GM04503 (cell line): ENCODE measurements at regions not wholly inside any gene's neighbourhood (a gene's known extent, or its start where the extent isn't known, plus 50 kb on each side); places are given as distances from the start of the nearest gene placed in this dataset.
"Not testable (repeated sequence)": the region's sequence is repeated elsewhere in the genome, so short reads cannot be mapped to it uniquely, and the experiment has no call there.

Experiments used
- DNase-seq: peaks from one replicate; pipeline ENCODE4 v3.0.0-alpha.2; 2012; ENCODE audit warnings: low read depth

- DNase-seq, result no peak
Observed at GRCh38 chr1:199448646-199449045, 578.9 kb upstream of the NR5A2 start.

- DNase-seq, result no peak
Observed at GRCh38 chr1:199449221-199449620, 578.3 kb upstream of the NR5A2 start.

GRCh38 chr1:199449681-199450080 lies 577.8 kb upstream of the NR5A2 start:
- no peak for DNase-seq

GRCh38 chr1:199452627-199453026 lies 574.9 kb upstream of the NR5A2 start:
- DNase-seq, result no peak

DNA sequence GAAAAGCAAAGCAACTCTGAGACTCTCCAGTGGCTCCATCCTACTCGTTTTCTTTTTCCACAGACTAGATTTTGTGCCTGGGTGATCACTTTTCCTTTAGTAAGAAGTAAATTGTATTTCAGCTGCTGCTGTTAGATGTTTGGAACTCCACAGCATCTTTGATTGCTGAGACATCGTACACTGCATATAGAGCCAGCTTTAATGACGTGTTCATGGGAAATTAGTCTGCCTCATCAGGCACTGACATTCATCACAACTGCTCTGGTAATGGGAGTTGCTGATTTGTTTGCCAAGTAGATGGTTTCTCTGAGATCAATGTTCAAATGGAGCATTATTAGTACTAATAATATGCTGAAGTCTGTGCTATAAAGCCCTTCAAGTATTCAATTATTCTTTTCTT lies 573.8 kb upstream of the NR5A2 start:
- no peak for DNase-seq

GRCh38 chr1:199460933-199461332 lies 566.6 kb upstream of the NR5A2 start:
- DNase-seq, result no peak

GRCh38 chr1:199463521-199464127 lies 563.9 kb upstream of the NR5A2 start:
- peak; percentile 11 for DNase-seq

DNA sequence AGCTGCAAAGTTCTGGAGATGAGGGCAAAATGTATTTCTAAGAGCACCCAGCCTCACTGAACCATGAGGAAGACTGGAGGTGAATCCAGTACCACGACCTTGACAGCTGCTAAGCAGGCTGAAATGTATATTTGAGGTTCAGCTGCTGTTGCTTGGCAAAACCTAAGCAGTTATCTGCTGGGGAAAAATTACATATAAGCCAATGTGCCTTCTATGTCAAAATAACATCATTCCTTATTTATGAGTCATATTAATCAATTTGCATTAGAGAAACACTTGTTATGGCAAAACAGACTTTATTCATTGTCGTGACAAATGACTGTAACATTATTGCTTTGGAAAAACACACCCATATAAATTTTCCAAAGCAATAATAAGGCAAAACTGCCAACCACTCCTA lies 560.5 kb upstream of the NR5A2 start:
- no peak for DNase-seq

GRCh38 chr1:199472018-199472417 lies 555.5 kb upstream of the NR5A2 start:
- DNase-seq, result no peak

- no peak for DNase-seq
Observed at GRCh38 chr1:199472978-199473377, 554.5 kb upstream of the NR5A2 start.

DNA sequence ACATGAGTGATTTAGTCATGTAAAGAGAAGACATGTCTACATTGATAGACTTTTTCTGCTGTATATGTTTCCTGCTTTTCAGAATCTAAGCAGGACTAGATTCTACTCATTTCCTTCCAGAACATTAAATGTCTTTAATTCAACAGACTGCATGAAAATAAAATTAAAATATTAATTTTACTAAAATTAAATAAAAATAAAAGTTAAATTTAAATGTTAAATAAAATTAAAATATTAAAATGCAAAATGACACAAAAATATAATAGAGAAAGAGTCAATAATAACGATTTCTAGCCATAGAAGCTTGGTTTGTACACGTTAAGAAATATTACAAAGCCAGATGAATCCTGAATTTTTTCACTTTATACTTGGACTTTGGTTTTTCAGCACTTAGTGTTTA lies 552.8 kb upstream of the NR5A2 start:
- DNase-seq, result no peak

DNA sequence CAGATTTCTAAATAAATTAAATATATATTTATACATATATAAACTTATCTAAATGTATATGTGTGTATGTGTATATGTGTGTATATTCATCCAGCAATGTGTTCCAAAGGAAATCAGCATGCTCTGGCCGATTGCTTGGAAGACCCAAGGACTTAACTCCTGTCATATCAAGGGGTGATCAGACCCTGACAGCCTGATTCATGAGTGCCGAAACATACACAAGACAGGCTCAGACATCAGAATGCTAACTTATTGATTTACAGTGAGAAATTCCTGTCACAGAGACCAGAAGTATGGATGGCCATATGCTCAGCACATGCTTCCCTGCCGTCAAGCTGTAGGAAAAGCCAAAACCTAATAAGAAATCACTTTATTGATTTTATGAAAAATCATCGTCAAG lies 545.1 kb upstream of the NR5A2 start:
- DNase-seq, result no peak

DNA sequence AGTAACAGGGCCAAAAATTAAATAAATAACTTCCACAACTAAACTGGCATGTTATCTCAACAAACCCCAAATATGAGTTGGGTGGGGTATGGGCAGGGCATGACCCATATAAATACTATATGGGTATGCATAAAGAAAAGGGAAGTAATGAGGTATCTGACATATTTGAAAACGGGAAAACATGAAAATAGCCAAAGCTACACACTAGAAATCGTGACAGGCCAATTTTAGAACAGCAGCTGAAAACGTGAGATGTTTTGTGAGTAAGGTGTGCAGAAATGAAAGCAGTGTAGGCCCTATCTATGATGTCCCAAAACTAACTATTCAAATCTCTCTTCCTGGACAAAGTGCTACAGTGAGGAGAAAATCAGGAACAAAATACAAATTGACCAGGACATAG lies 537.9 kb upstream of the NR5A2 start:
- DNase-seq, result no peak

DNA sequence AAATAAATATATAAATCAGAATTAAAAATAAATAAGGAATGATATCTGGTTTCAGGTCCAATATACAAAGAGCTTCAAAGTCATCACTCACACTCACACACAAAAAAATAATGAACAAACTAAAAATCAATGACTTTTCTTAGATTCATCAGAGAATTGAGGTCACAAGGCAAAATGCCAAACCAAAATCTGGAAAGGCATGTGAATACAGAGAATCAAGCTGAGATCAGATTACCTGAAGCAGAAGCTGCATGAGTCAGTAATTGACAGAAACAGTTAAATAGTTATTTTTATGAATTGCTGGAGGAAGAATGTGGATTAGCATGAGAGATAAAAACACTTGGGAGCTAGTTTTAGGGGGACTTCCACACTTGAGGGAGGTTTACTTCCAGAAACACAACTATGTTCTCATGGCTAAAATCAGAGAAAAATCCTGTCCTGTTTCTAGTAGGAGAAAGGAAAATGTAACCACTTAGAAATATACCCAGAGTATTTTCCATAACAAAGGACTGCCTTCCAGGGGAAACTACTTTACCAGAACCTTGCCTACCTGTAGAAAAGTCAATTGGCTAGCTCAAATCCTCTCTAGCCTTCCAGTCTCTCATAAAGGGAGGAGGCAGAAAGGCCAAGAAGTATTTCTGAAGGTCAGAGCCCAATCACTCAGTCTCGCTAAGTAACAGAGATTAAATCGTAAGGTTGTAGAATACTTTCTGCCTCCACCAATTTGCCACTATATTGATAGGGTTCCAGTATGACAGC lies 536.6 kb upstream of the NR5A2 start:
- DNase-seq, result peak; percentile 7

DNA sequence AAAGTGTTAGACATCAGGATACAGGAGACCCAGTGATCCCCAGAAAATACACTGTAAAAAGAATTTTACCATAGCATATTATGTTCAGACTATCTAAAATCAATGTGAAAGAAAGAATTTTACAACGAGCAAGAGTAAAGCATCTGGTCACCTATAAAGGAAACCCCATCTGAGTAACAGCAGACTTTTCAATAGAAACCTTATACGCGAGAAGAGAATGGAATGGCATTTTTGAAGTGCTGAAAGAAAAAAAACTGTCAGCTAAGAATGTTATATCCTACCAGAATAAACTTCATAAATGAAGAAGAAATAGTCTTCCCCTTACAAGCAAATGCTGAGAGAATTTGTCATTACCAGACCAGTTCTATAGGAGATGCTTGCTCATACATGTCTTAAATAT lies 532.1 kb upstream of the NR5A2 start:
- DNase-seq, result no peak

GRCh38 chr1:199498802-199499201 lies 528.7 kb upstream of the NR5A2 start:
- DNase-seq, result not testable (repeated sequence)

DNA sequence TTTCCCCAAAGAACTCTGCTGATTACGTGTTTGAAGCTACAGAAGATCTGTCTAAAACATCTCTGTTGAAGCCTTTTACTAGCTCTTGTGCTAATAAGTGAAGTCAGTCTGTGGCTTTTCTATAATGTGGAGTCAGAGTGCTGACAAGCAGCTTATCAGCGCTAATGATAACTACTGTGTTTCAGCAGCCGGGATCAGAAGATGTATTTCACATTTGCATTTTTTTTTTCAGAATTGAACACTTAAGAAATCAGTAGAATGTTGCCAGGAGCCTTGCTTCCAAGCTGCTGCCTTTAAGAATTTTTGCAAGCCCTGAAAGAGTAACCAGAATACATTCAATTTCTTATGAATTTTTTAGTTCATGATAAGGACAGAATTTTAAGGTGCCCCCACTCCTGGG lies 519.4 kb upstream of the NR5A2 start:
- no peak for DNase-seq

DNA sequence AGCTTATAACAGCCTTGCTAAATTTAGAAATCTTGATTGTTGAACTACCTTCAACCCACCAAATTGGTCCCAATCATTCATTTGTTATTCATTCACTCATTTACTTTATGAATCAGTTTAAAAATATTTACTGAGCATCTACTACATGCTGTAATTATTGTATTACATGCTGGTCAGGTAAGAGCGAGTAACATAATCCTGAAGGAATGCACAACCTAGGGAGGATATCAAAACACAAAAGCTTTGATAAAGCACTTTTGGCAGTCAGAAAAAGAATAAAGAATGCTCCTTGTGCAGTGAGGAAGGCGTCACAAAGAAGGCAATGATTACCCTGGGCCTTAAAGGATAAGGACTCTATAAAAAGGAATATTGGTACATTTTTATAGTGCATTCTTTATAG lies 518.9 kb upstream of the NR5A2 start:
- no peak for DNase-seq

GRCh38 chr1:199509456-199509855 lies 518.1 kb upstream of the NR5A2 start:
- DNase-seq, result no peak

- DNase-seq, result no peak
Observed at GRCh38 chr1:199510314-199510713, 517.2 kb upstream of the NR5A2 start.

DNA sequence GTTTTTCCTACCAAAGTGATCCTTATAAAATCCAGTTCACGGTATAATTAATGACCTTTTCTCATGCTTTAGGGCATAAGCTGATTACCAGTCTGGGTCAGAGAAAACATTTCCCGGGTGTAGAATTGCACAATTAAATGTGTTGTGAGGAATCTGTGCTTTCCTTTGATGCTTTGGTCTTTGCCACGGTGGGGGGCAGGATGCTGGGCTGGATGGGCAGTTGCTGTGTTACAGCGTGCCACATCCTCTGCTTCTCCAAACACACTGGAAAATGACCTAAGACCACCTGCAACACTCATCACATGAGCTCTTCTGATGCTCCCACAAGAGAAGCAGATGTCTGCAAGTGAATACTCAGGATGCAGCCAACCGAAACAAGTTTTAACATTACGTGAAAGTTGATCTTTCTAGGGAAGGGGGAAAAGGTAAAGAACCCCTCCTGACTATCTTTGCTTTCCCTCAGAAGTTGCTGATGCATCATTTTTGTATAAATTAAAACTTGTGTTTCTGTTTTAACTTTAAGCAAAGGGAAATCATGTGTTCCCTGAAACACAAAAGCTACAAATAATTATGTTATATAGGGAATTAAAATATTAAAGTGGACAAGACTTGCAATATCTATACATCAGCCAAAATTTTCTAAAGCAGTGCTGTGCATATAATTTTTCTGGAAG lies 515.3 kb upstream of the NR5A2 start:
- DNase-seq, result no peak

- no peak for DNase-seq
Observed at GRCh38 chr1:199515261-199515660, 512.2 kb upstream of the NR5A2 start.

GRCh38 chr1:199522338-199522737 lies 505.2 kb upstream of the NR5A2 start:
- no peak for DNase-seq
